Common myeloid progenitor, CD34-positive (primary cell): ENCODE measurements at regions not wholly inside any gene's neighbourhood (a gene's known extent, or its start where the extent isn't known, plus 50 kb on each side); places are given as distances from the start of the nearest gene placed in this dataset.

Source experiments
- CTCF ChIA-PET: fragments of 350-600 bp; sonication (Branson Sonifier 250); formaldehyde crosslinking; loops from one replicate; lab custom pipeline; 2021; ENCODE audit warnings: antibody characterized with exemption; lab: Charles Lee
- POLR2A ChIA-PET: fragments of 350-600 bp; sonication (Branson Sonifier 250); formaldehyde crosslinking; loops from one replicate; lab custom pipeline; 2021; ENCODE audit warnings: antibody characterized with exemption; lab: Charles Lee
- DNase-seq, 3 donors: peaks; one replicate each; pipeline versions ENCODE4 v3.0.0 to v3.0.0-alpha.2; 2013
- H3K27ac ChIP-seq, 2 experiments: 1 replicate in 1 of 2; 2 replicates in 1 of 2; pipeline ENCODE4 v1.7.0; 2013; ENCODE audit warnings: inconsistent platforms in 2 of 2, low read length in 2 of 2, mild to moderate bottlenecking in 2 of 2, low read depth in 1 of 2, moderate library complexity in 1 of 2; ENCODE audit not compliant: severe bottlenecking in 2 of 2, insufficient read depth in 1 of 2, poor library complexity in 1 of 2
- H3K27me3 ChIP-seq, 5 experiments: replicated peaks in 2 of 5; 1 replicate in 3 of 5; 2 replicates in 2 of 5; pipeline versions ENCODE4 v1.6.1 to v1.7.0; 2013; ENCODE audit warnings: low read length in 4 of 5, mild to moderate bottlenecking in 2 of 5, moderate library complexity in 2 of 5, inconsistent platforms in 1 of 5; ENCODE audit not compliant: insufficient read depth in 5 of 5, control insufficient read depth in 4 of 5
- H3K36me3 ChIP-seq, 4 experiments: 1 replicate in 2 of 4; 2 replicates in 2 of 4; pipeline versions ENCODE4 v1.6.1 to v1.7.0; 2013; ENCODE audit warnings: low read length in 3 of 4, control low read depth in 1 of 4, mild to moderate bottlenecking in 1 of 4; ENCODE audit not compliant: control insufficient read depth in 4 of 4, insufficient read depth in 4 of 4
- H3K4me1 ChIP-seq, 4 experiments: 1 replicate in 3 of 4; 2 replicates in 1 of 4; pipeline versions ENCODE4 v1.6.1 to v1.7.1; 2013; ENCODE audit warnings: low read length in 3 of 4, mild to moderate bottlenecking in 3 of 4, control low read depth in 1 of 4, inconsistent platforms in 1 of 4, moderate library complexity in 1 of 4; ENCODE audit not compliant: control insufficient read depth in 4 of 4, insufficient read depth in 4 of 4; ENCODE audit errors: control extremely low read depth in 1 of 4
- H3K4me3 ChIP-seq, 7 experiments: 1 replicate in 4 of 7; 2 replicates in 3 of 7; pipeline versions ENCODE4 v1.5.1 to v1.7.0; 2013; ENCODE audit warnings: mild to moderate bottlenecking in 7 of 7, low read length in 6 of 7, moderate library complexity in 6 of 7, inconsistent platforms in 2 of 7, low read depth in 2 of 7, control low read depth in 1 of 7; ENCODE audit not compliant: insufficient read depth in 4 of 7, control insufficient read depth in 1 of 7; ENCODE audit errors: extremely low read depth in 1 of 7
- H3K9me3 ChIP-seq, 5 experiments: 1 replicate in 4 of 5; 2 replicates in 1 of 5; pipeline versions ENCODE4 v1.6.1 to v1.7.1; 2013; ENCODE audit warnings: low read length in 4 of 5, mild to moderate bottlenecking in 2 of 5, inconsistent platforms in 1 of 5, low read depth in 1 of 5, moderate library complexity in 1 of 5; ENCODE audit not compliant: control insufficient read depth in 4 of 5, insufficient read depth in 2 of 5; ENCODE audit errors: control extremely low read depth in 1 of 5
- WGBS: methylation state at CpG from one replicate; pipeline ENCODE4 v1.1.5; 2013; ENCODE audit not compliant: insufficient coverage; 5-methylcytosine and 5-hydroxymethylcytosine counted together

GRCh38 chr12:23455283-23455682 is 494.2 kb downstream of the SOX5 start:
- ChIA-PET CTCF (no interaction called here), POLR2A (no interaction called here)

GRCh38 chr12:23458640-23459039 is 490.8 kb downstream of the SOX5 start:
- no peaks in the 10 kb centered on the region for H3K9me3 ChIP-seq
- no peak overlapping the region for H3K27ac ChIP-seq
- H3K27me3 ChIP-seq: no peaks in the 10 kb centered on the region
- POLR2A ChIA-PET: no interaction called here
- H3K36me3 ChIP-seq: no peaks in the 10 kb centered on the region
- WGBS: no CpG with 5 or more reads among the region's 2 CpGs
- no peak overlapping the region for H3K4me3 ChIP-seq
- no peaks in the 10 kb centered on the region for H3K4me1 ChIP-seq
- CTCF ChIA-PET: no interaction called here
- no peak for DNase-seq

More at GRCh38 chr12:23455283-23455682, 494.2 kb downstream of the SOX5 start:
- Histone ChIP-seq H3K27ac (no peak overlapping the region), H3K36me3 (no peaks in the 10 kb centered on the region), H3K27me3 (no peaks in the 10 kb centered on the region), H3K4me3 (no peak overlapping the region), H3K9me3 (no peaks in the 10 kb centered on the region), H3K4me1 (no peaks in the 10 kb centered on the region)
- WGBS: no CpG with 5 or more reads among the region's 2 CpGs
- DNase-seq: no peak

- POLR2A ChIA-PET: no interaction called here
- no peaks in the 10 kb centered on the region for H3K36me3 ChIP-seq
- H3K27me3 ChIP-seq: no peaks in the 10 kb centered on the region
- H3K9me3 ChIP-seq: peaks cover 0 to 10% (median 7%) of the 10 kb centered on the region in 5 experiments
- H3K4me1 ChIP-seq: no peaks in the 10 kb centered on the region
- H3K4me3 ChIP-seq: no peak overlapping the region
- no CpG with 5 or more reads among the region's 3 CpGs for WGBS
- CTCF ChIA-PET: no interaction called here
- DNase-seq: no peak
- no peak overlapping the region for H3K27ac ChIP-seq
These were observed 486.9 kb downstream of the SOX5 start for GRCh38 chr12:23462546-23462945.

DNA sequence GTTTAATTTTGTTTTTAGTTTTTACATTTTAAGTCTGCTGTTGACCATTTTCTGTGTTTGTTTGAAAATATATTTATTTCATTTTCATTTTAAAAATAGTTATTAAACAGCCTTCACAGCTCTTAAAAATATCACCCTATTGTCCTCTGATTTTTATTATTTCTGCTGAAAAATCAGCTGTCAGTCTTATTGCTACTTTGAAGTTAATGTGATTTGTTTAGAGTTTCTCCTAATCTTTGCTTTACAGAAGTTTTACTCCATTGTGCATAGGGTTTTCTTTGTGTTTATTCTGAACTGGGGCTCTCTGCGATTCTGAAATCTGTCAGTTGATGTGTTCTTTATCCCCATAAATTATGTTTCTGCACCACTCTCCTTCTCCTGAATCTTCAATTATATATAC is 486.3 kb downstream of the SOX5 start:
- no peak overlapping the region for H3K4me3 ChIP-seq
- CTCF ChIA-PET: no interaction called here
- no peaks in the 10 kb centered on the region for H3K4me1 ChIP-seq
- no CpG with 5 or more reads among the region's 1 CpG for WGBS
- DNase-seq: no peak
- H3K9me3 ChIP-seq: peaks cover 0 to 10% (median 7%) of the 10 kb centered on the region in 5 experiments
- H3K27me3 ChIP-seq: no peaks in the 10 kb centered on the region
- POLR2A ChIA-PET: no interaction called here
- no peaks in the 10 kb centered on the region for H3K36me3 ChIP-seq
- H3K27ac ChIP-seq: no peak overlapping the region

- H3K27me3 ChIP-seq: no peaks in the 10 kb centered on the region
- no peak for DNase-seq
- peaks cover 0 to 10% (median 7%) of the 10 kb centered on the region in 5 experiments for H3K9me3 ChIP-seq
- no peak overlapping the region for H3K27ac ChIP-seq
- POLR2A ChIA-PET: no interaction called here
- WGBS: 95% methylated on average over 4 of the region's 4 CpGs
- CTCF ChIA-PET: no interaction called here
- H3K36me3 ChIP-seq: no peaks in the 10 kb centered on the region
- no peak overlapping the region for H3K4me3 ChIP-seq
- no peaks in the 10 kb centered on the region for H3K4me1 ChIP-seq
These were observed 485.1 kb downstream of the SOX5 start for GRCh38 chr12:23464241-23464812.

GRCh38 chr12:23472329-23472971 is 477.0 kb downstream of the SOX5 start:
- ChIA-PET CTCF (no interaction called here), POLR2A (no interaction called here)
- Histone ChIP-seq H3K9me3 (peaks cover 0 to 6% (median 0%) of the 10 kb centered on the region in 5 experiments), H3K27me3 (no peaks in the 10 kb centered on the region), H3K4me3 (no peak overlapping the region), H3K4me1 (no peaks in the 10 kb centered on the region), H3K27ac (no peak overlapping the region), H3K36me3 (no peaks in the 10 kb centered on the region)
- DNase-seq: no peak
- 100% methylated on average over 2 of the region's 5 CpGs for whole genome bisulfite sequencing

DNA sequence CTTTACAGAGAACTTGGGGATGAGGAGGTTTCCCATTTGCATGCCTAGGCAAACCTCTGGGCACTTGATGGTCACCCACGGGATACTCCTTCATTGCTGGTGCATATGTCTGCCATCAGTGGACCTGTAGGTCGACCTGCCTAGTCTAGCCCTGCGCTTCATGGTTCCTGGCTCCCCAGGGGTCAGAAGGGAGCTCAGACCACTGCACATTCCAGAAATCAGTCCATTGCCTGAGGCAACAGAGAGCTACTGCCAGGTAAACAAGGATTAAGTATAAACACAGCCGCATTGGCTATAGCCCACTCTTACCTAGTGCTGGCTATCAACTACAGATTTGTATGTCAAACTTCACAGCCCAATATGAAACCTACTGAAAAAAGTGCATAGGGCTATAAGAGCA is 476.4 kb downstream of the SOX5 start:
- Histone ChIP-seq H3K36me3 (no peaks in the 10 kb centered on the region), H3K9me3 (peaks cover 0 to 6% (median 0%) of the 10 kb centered on the region in 5 experiments), H3K27ac (no peak overlapping the region), H3K27me3 (no peaks in the 10 kb centered on the region), H3K4me3 (no peak overlapping the region), H3K4me1 (no peaks in the 10 kb centered on the region)
- no peak for DNase-seq
- POLR2A ChIA-PET: no interaction called here
- CTCF ChIA-PET: no interaction called here
- 100% methylated on average over 2 of the region's 4 CpGs for WGBS
